ENCODE measurements at regions not wholly inside any gene's neighbourhood (a gene's known extent, or its start where the extent isn't known, plus 50 kb on each side); places are given as distances from the start of the nearest gene placed in this dataset.

GRCh38 chr1:230495891-230496385 lies 69.8 kb upstream of the PGBD5 start:
- POLR2A ChIA-PET (ENCODE audit: low non-redundant PET): no interaction called here
- intact Hi-C loops (cut with micrococcal nuclease; ENCODE audit: unreplicated experiment): no loop called here
- no peaks in the 10 kb centered on the region for H3K4me1 ChIP-seq (ENCODE audit: insufficient read depth, low read length, poor library complexity, severe bottlenecking)

DNA sequence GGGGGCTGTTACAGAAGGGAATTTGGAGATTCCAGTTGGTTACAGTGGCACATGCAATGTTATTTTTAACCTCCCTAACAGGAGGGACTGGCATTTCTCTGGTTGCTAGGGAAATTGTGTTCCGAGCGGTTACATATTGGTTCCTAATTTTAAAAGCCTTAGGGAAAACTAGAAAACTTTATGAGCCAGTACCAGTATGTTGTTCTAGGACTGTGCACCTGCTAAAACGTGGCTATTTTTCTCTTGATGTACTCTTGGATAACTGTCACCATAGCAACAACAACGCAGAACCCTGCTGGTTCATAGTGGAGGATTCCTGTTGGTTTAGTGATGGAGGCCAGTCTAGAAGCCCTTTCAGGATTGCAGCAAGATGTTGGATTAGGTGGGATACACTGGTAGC lies 68.9 kb upstream of the PGBD5 start:
- ChIA-PET POLR2A (ENCODE audit: low non-redundant PET) (no interaction called here), CTCF (no interaction called here)
- H3K27ac ChIP-seq (ENCODE audit: low read depth, low read length, poor library complexity, severe bottlenecking): no peak overlapping the region
- peaks cover 30% of the 10 kb centered on the region for H3K27me3 ChIP-seq (replicated peaks; ENCODE audit: insufficient read depth, low read depth, low read length, poor library complexity)
- H3K4me3 ChIP-seq (ENCODE audit: low read depth, low read length, poor library complexity, severe bottlenecking): no peak overlapping the region
- no peaks in the 10 kb centered on the region for H3K9me3 ChIP-seq (ENCODE audit: low read depth, low read length, poor library complexity, severe bottlenecking)
- H3K4me1 ChIP-seq (ENCODE audit: insufficient read depth, low read length, poor library complexity, severe bottlenecking): no peaks in the 10 kb centered on the region
- no peaks in the 10 kb centered on the region for H3K36me3 ChIP-seq (ENCODE audit: insufficient read depth, low read length, poor library complexity, severe bottlenecking)
- BruUV-seq (replicated peaks): no TSS peak
- DNase-seq (ENCODE audit: low spot score): no peak
- TF ChIP-seq EZH2 (IDR thresholded peaks at IDR 0.05; ENCODE audit: borderline replicate concordance, low read depth, low read length, poor library complexity, severe bottlenecking): no peak
- TF ChIP-seq, protein P1, sequence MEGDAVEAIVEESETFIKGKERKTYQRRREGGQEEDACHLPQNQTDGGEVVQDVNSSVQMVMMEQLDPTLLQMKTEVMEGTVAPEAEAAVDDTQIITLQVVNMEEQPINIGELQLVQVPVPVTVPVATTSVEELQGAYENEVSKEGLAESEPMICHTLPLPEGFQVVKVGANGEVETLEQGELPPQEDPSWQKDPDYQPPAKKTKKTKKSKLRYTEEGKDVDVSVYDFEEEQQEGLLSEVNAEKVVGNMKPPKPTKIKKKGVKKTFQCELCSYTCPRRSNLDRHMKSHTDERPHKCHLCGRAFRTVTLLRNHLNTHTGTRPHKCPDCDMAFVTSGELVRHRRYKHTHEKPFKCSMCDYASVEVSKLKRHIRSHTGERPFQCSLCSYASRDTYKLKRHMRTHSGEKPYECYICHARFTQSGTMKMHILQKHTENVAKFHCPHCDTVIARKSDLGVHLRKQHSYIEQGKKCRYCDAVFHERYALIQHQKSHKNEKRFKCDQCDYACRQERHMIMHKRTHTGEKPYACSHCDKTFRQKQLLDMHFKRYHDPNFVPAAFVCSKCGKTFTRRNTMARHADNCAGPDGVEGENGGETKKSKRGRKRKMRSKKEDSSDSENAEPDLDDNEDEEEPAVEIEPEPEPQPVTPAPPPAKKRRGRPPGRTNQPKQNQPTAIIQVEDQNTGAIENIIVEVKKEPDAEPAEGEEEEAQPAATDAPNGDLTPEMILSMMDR (conservative IDR thresholded peaks at IDR 0.05; ENCODE audit: low read depth, low read length): no peak
- intact Hi-C loops (cut with micrococcal nuclease; ENCODE audit: unreplicated experiment): no loop called here

More at GRCh38 chr1:230495891-230496385, 69.8 kb upstream of the PGBD5 start:
- Histone ChIP-seq H3K27ac (ENCODE audit: low read depth, low read length, poor library complexity, severe bottlenecking) (no peak overlapping the region), H3K36me3 (ENCODE audit: insufficient read depth, low read length, poor library complexity, severe bottlenecking) (no peaks in the 10 kb centered on the region), H3K9me3 (ENCODE audit: low read depth, low read length, poor library complexity, severe bottlenecking) (no peaks in the 10 kb centered on the region), H3K27me3 (replicated peaks; ENCODE audit: insufficient read depth, low read depth, low read length, poor library complexity) (peaks cover 30% of the 10 kb centered on the region), H3K4me3 (ENCODE audit: low read depth, low read length, poor library complexity, severe bottlenecking) (no peak overlapping the region)
- no peak for TF ChIP-seq EZH2 (IDR thresholded peaks at IDR 0.05; ENCODE audit: borderline replicate concordance, low read depth, low read length, poor library complexity, severe bottlenecking)
- TF ChIP-seq, protein P1 (conservative IDR thresholded peaks at IDR 0.05; ENCODE audit: low read depth, low read length): no peak
- CTCF ChIA-PET: no interaction called here
- no TSS peak for BruUV-seq (replicated peaks)
- DNase-seq (ENCODE audit: low spot score): no peak

DNA sequence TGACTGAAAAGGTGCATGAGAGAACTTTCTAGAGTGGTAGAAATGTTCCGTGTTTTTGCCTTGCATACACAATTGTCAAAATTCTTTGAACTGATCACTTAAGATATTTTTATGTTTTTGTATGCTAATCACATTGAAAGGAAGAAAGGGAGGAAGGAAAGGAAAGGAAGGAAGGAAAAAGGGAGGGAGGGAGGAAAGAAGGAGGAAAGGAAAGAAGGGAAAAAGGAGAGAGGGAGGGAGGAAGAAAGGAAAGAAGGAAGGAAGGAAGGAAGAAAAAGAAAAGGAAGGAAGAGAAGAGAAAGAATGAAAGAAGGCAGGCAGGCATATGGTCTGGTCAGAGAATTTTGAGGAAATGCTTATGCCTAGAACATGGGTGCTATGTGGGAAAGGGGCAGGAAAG lies 68.4 kb upstream of the PGBD5 start:
- no peak overlapping the region for H3K27ac ChIP-seq (ENCODE audit: low read depth, low read length, poor library complexity, severe bottlenecking)
- no peak for TF ChIP-seq EZH2 (IDR thresholded peaks at IDR 0.05; ENCODE audit: borderline replicate concordance, low read depth, low read length, poor library complexity, severe bottlenecking)
- TF ChIP-seq, protein P1 (conservative IDR thresholded peaks at IDR 0.05; ENCODE audit: low read depth, low read length): no peak
- intact Hi-C loops (cut with micrococcal nuclease; ENCODE audit: unreplicated experiment): no loop called here
- no peak overlapping the region for H3K4me3 ChIP-seq (ENCODE audit: low read depth, low read length, poor library complexity, severe bottlenecking)
- ChIA-PET POLR2A (ENCODE audit: low non-redundant PET) (no interaction called here), CTCF (no interaction called here)
- no TSS peak for BruUV-seq (replicated peaks)
- H3K36me3 ChIP-seq (ENCODE audit: insufficient read depth, low read length, poor library complexity, severe bottlenecking): no peaks in the 10 kb centered on the region
- peaks cover 30% of the 10 kb centered on the region for H3K27me3 ChIP-seq (replicated peaks; ENCODE audit: insufficient read depth, low read depth, low read length, poor library complexity)
- no peaks in the 10 kb centered on the region for H3K4me1 ChIP-seq (ENCODE audit: insufficient read depth, low read length, poor library complexity, severe bottlenecking)
- no peak for DNase-seq (ENCODE audit: low spot score)
- H3K9me3 ChIP-seq (ENCODE audit: low read depth, low read length, poor library complexity, severe bottlenecking): no peaks in the 10 kb centered on the region

Data from A673 (cell line).